Loucy (cell line): ENCODE measurements at regions not wholly inside any gene's neighbourhood (a gene's known extent, or its start where the extent isn't known, plus 50 kb on each side); places are given as distances from the start of the nearest gene placed in this dataset.

Experiments used
- EZH2phosphoT487 ChIP-seq: fragments of 200-600 bp; IDR thresholded peaks from 2 replicates; pipeline ENCODE4 v1.6.1; 2018; ENCODE audit warnings: antibody characterized with exemption, mild to moderate bottlenecking, moderate library complexity, borderline replicate concordance
- TF ChIP-seq, protein P1 (sequence below): fragments of 200-600 bp; sonication (generic); conservative IDR thresholded peaks from 2 replicates; pipeline ENCODE4 v1.5.1; 2014; ENCODE audit warnings: mild to moderate bottlenecking, antibody characterized with exemption, low read length

- TF ChIP-seq, protein P1, sequence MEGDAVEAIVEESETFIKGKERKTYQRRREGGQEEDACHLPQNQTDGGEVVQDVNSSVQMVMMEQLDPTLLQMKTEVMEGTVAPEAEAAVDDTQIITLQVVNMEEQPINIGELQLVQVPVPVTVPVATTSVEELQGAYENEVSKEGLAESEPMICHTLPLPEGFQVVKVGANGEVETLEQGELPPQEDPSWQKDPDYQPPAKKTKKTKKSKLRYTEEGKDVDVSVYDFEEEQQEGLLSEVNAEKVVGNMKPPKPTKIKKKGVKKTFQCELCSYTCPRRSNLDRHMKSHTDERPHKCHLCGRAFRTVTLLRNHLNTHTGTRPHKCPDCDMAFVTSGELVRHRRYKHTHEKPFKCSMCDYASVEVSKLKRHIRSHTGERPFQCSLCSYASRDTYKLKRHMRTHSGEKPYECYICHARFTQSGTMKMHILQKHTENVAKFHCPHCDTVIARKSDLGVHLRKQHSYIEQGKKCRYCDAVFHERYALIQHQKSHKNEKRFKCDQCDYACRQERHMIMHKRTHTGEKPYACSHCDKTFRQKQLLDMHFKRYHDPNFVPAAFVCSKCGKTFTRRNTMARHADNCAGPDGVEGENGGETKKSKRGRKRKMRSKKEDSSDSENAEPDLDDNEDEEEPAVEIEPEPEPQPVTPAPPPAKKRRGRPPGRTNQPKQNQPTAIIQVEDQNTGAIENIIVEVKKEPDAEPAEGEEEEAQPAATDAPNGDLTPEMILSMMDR = no peak
- TF ChIP-seq EZH2phosphoT487 = no peak
These were observed 205.6 kb downstream of the ADAMTS15 start for GRCh38 chr11:130653838-130654636.
